ENCODE measurements at regions not wholly inside any gene's neighbourhood (a gene's known extent, or its start where the extent isn't known, plus 50 kb on each side); places are given as distances from the start of the nearest gene placed in this dataset.
"Not testable (repeated sequence)": the region's sequence is repeated elsewhere in the genome, so short reads cannot be mapped to it uniquely, and the experiment has no call there.

GRCh38 chr13:50539791-50540530 is 303.5 kb downstream of the DLEU7 start:
- no peak for DNase-seq

- no peak for DNase-seq
Measured at GRCh38 chr13:50543141-50543540, 300.4 kb downstream of the DLEU7 start.

- DNase-seq: no peak
Measured at GRCh38 chr13:50543782-50544181, 299.7 kb downstream of the DLEU7 start.

GRCh38 chr13:50544211-50544610 is 299.3 kb downstream of the DLEU7 start:
- no peak for DNase-seq

- not testable (repeated sequence) for DNase-seq
Measured at GRCh38 chr13:50547175-50547574, 296.3 kb downstream of the DLEU7 start.

GRCh38 chr13:50548586-50548985 is 294.9 kb downstream of the DLEU7 start:
- no peak for DNase-seq

GRCh38 chr13:50549221-50549942 is 294.1 kb downstream of the DLEU7 start:
- DNase-seq: no peak

- DNase-seq: no peak
Measured at GRCh38 chr13:50550151-50550550, 293.3 kb downstream of the DLEU7 start.

GRCh38 chr13:50552424-50552966 is 291.0 kb downstream of the DLEU7 start:
- no peak for DNase-seq

- no peak for DNase-seq
Measured at GRCh38 chr13:50561739-50562138, 281.8 kb downstream of the DLEU7 start.

- no peak for DNase-seq
Measured at GRCh38 chr13:50566646-50567045, 276.8 kb downstream of the DLEU7 start.

- no peak for DNase-seq
Measured at GRCh38 chr13:50572129-50572528, 271.4 kb downstream of the DLEU7 start.

GRCh38 chr13:50573066-50573465 is 270.4 kb downstream of the DLEU7 start:
- DNase-seq: no peak

GRCh38 chr13:50574731-50575130 is 268.8 kb downstream of the DLEU7 start:
- no peak for DNase-seq

- no peak for DNase-seq
Measured at GRCh38 chr13:50575138-50575537, 268.4 kb downstream of the DLEU7 start.

GRCh38 chr13:50576156-50576555 is 267.3 kb downstream of the DLEU7 start:
- no peak for DNase-seq

- DNase-seq: no peak
Measured at GRCh38 chr13:50577806-50578205, 265.7 kb downstream of the DLEU7 start.

- no peak for DNase-seq
Measured at GRCh38 chr13:50580684-50581305, 262.7 kb downstream of the DLEU7 start.

GRCh38 chr13:50581586-50582196 is 261.8 kb downstream of the DLEU7 start:
- DNase-seq: no peak

- DNase-seq: peak; percentile 43
Measured at GRCh38 chr13:50584856-50585580, 258.5 kb downstream of the DLEU7 start.

- DNase-seq: no peak
Measured at GRCh38 chr13:50585674-50586413, 257.6 kb downstream of the DLEU7 start.

Measured in NCI-H524 treated with DMSO at 0.1 percent for 48 hours (cell line).